Ovary (tissue), 7 donors: ENCODE measurements at regions not wholly inside any gene's neighbourhood (a gene's known extent, or its start where the extent isn't known, plus 50 kb on each side); places are given as distances from the start of the nearest gene placed in this dataset.

Experiments used
- DNase-seq, 5 donors: peaks; one replicate each; pipeline ENCODE4 v3.0.0-alpha.2; 2019 to 2020
- H3K27ac ChIP-seq, 2 donors: fragments of 200-600 bp; one replicate each; pipeline versions ENCODE4 v1.5.1 to v1.8.0; 2019 to 2022
- H3K27me3 ChIP-seq: fragments of 200-600 bp; one replicate; pipeline ENCODE4 v1.8.0; 2022
- H3K36me3 ChIP-seq: fragments of 200-600 bp; sonication (generic); one replicate; pipeline ENCODE4 v1.5.1; 2019
- H3K4me1 ChIP-seq: one replicate; pipeline ENCODE4 v1.8.1; 2013; ENCODE audit warnings: mild to moderate bottlenecking, moderate library complexity; ENCODE audit not compliant: insufficient read depth
- H3K4me3 ChIP-seq: fragments of 200-600 bp; sonication (generic); one replicate; pipeline ENCODE4 v1.5.1; 2017
- H3K9me3 ChIP-seq, 2 donors: fragments of 200-600 bp in 1 of 2; sonication (generic) in 1 of 2; one replicate each; pipeline versions ENCODE4 v1.5.1 to v1.8.1; 2013 to 2019; ENCODE audit warnings: mild to moderate bottlenecking in 1 of 2, moderate library complexity in 1 of 2
- EP300 ChIP-seq: sonication (generic); formaldehyde crosslinking; IDR thresholded peaks from one replicate; pipeline ENCODE4 v1.6.1; 2017; ENCODE audit warnings: antibody characterized with exemption
- POLR2A ChIP-seq: fragments of 450-650 bp; IDR thresholded peaks from one replicate; pipeline ENCODE4 v1.6.1; 2017; ENCODE audit warnings: antibody characterized with exemption, mild to moderate bottlenecking, moderate library complexity
- WGBS, 3 donors: extraction: QIAGEN DNeasy Blood & Tissue Kit in 1 of 3; methylation state at CpG; one replicate each; pipeline versions ENCODE4 v1.1.5 to v1.1.7; 2013 to 2017; 5-methylcytosine and 5-hydroxymethylcytosine counted together
- intact Hi-C, 4 donors: fragments of 100-400 bp; cut with DNase I; formaldehyde crosslinking; loops; one replicate each; pipeline versions ENCODE4 v1.11.0 to v1.15.1; 2022 to 2023
- TF ChIP-seq, protein P1 (sequence below), 3 donors: fragments of 450-650 bp in 2 of 3; fragments of 200-600 bp in 1 of 3; IDR thresholded peaks; one replicate each; pipeline versions ENCODE4 v1.5.1 to v1.8.0; 2016 to 2022; ENCODE audit warnings: antibody characterized with exemption in 3 of 3, mild to moderate bottlenecking in 1 of 3
- donor health status: DM: no; HTN: no; CAD: no; lungs with moderate emphysema.
- donor health status: DM: no; HTN: no; CAD: no.
- donor health status: Bipolar disorder and iron deficiency.
- donor health status: DM: no; HTN: no; CAD: no.
- donor health status: DM: yes; HTN: yes; CAD: no.

DNA sequence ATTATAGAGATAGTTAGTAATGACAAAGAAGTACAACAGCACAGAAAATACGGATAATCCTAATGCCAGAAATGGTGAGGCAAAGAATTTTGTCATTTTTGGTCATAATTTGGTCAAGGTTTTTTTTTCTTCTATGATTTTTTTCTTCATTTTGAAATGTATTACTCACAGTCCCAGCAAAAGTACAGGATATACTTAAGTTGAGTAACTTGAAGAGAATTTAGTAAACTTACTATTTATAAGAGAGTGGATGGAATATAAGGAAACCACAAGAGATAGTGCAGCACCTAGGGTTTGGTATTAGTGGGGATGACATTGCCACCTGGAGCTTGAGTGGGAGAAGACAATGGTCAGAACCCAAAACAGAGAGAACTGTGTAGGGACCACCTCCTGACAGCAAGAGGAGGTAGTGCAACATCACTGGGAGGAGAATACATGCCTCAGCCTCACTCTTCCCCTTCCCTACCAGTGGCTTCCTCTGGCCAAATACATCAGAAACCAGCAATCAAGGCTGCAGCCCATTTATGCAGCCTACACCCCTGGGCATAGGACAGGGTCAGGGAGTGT, 434.5 kb upstream of the TRPC7 start:
- 57 to 73% (median 59%) methylated on average over 1 of the region's 1 CpG for WGBS, 3 donors
- Histone ChIP-seq H3K27me3 (no peaks in the 10 kb centered on the region), H3K9me3 (no peaks in the 10 kb centered on the region), H3K36me3 (no peaks in the 10 kb centered on the region), H3K4me3 (no peak overlapping the region), H3K4me1 (no peaks in the 10 kb centered on the region), H3K27ac (no peak overlapping the region)
- intact Hi-C loops, result no loop called here
- no peak for DNase-seq
- TF ChIP-seq EP300, result no peak
- TF ChIP-seq POLR2A, result no peak
- TF ChIP-seq, protein P1, sequence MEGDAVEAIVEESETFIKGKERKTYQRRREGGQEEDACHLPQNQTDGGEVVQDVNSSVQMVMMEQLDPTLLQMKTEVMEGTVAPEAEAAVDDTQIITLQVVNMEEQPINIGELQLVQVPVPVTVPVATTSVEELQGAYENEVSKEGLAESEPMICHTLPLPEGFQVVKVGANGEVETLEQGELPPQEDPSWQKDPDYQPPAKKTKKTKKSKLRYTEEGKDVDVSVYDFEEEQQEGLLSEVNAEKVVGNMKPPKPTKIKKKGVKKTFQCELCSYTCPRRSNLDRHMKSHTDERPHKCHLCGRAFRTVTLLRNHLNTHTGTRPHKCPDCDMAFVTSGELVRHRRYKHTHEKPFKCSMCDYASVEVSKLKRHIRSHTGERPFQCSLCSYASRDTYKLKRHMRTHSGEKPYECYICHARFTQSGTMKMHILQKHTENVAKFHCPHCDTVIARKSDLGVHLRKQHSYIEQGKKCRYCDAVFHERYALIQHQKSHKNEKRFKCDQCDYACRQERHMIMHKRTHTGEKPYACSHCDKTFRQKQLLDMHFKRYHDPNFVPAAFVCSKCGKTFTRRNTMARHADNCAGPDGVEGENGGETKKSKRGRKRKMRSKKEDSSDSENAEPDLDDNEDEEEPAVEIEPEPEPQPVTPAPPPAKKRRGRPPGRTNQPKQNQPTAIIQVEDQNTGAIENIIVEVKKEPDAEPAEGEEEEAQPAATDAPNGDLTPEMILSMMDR (IDR thresholded peaks at IDR 0.05), result no peak

DNA sequence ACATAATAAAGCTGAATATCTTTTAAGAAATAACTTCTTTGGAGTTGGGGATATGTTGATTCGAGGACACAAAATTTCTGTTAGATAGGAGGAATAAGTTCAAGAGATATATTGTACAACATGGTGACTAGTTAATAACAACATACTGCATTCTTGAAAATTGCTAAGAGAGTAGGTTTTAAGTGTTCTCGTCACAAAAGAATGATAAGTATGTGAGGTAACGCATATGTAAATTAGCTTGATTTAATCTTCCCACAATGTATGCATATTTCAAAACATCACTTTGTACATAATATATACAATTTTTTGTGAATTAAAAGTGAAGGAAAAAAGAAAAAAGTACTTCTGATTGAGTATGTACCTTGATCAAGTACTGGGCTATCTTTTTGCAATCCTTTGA, 428.0 kb upstream of the TRPC7 start:
- intact Hi-C loops, result no loop called here
- H3K27me3 ChIP-seq, result no peaks in the 10 kb centered on the region
- no peaks in the 10 kb centered on the region for H3K9me3 ChIP-seq
- H3K27ac ChIP-seq, result no peak overlapping the region
- TF ChIP-seq POLR2A (no peak), EP300 (no peak)
- TF ChIP-seq, protein P1 (IDR thresholded peaks at IDR 0.05), result no peak
- no peaks in the 10 kb centered on the region for H3K36me3 ChIP-seq
- no peak overlapping the region for H3K4me3 ChIP-seq
- DNase-seq, result no peak
- WGBS, 3 donors, result 64 to 81% (median 67%) methylated on average over 3 of the region's 3 CpGs
- H3K4me1 ChIP-seq, result no peaks in the 10 kb centered on the region

DNA sequence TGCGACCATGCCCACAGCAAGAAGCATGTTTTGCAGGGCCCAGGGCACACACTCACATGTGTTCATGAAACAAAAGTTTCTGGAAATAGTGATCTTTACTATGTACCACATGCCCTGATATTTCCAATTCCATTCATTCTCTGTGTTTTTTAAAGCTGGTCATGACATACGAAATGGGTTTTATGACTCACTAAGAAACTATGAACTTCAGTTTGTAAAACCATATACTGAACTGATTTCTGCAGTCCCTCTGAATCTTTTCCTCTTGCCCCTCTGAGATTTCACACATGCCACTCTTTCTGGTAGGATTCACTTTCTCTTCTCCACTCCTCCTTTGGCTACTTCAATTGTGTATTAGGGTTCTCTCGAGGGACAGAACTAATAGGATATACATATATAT, 416.1 kb upstream of the TRPC7 start:
- H3K27me3 ChIP-seq, result no peaks in the 10 kb centered on the region
- WGBS, 3 donors, result 52 to 66% (median 62%) methylated on average over 3 of the region's 3 CpGs
- intact Hi-C loops, result no loop called here

DNA sequence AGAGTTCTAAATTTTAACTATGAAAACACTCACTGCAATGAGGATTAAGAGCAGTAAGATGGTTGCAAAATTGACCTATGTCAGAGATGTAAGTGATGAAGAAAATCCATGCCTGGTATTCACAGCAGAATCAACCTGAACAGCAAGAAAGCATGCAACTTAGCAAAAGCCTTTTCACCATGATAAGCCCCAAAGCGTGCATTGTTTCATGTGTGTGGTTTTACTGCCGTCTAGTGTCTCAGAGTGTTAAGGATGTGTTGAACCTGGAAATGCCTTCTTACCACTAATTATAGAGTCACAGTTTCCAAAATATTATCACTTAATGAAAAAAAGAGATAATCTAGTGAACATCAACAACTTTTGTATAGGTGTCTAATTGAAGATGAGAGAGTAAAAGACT, 415.2 kb upstream of the TRPC7 start:
- no peak overlapping the region for H3K4me3 ChIP-seq
- TF ChIP-seq POLR2A, result no peak
- TF ChIP-seq, protein P1 (IDR thresholded peaks at IDR 0.05), result no peak
- TF ChIP-seq EP300, result no peak
- intact Hi-C loops, result no loop called here
- no peak for DNase-seq
- no peak overlapping the region for H3K27ac ChIP-seq
- H3K4me1 ChIP-seq, result no peaks in the 10 kb centered on the region
- no peaks in the 10 kb centered on the region for H3K36me3 ChIP-seq
- H3K9me3 ChIP-seq, result no peaks in the 10 kb centered on the region
- WGBS, 3 donors, result 34 to 45% (median 40%) methylated on average over 2 of the region's 2 CpGs
- H3K27me3 ChIP-seq, result no peaks in the 10 kb centered on the region

More for the DNA sequence above, 416.1 kb upstream of the TRPC7 start:
- H3K4me1 ChIP-seq, result no peaks in the 10 kb centered on the region
- TF ChIP-seq POLR2A (no peak), EP300 (no peak)
- TF ChIP-seq, protein P1 (IDR thresholded peaks at IDR 0.05), result no peak
- H3K36me3 ChIP-seq, result no peaks in the 10 kb centered on the region
- H3K4me3 ChIP-seq, result no peak overlapping the region
- no peak overlapping the region for H3K27ac ChIP-seq
- no peak for DNase-seq
- no peaks in the 10 kb centered on the region for H3K9me3 ChIP-seq
